ENCODE measurements at regions not wholly inside any gene's neighbourhood (a gene's known extent, or its start where the extent isn't known, plus 50 kb on each side); places are given as distances from the start of the nearest gene placed in this dataset.

- under 1% methylated on average over 5 of the region's 5 CpGs for WGBS (ENCODE audit: low lambda C conversion rate)
- H3K27me3 ChIP-seq (ENCODE audit: control insufficient read depth in 1 of 2, insufficient read depth in 2 of 2, low read length in 2 of 2): no peaks in the 10 kb centered on the region
- no peaks in the 10 kb centered on the region for H3K4me1 ChIP-seq (ENCODE audit: insufficient read depth, low read length)
- DNase-seq (ENCODE audit: low spot score): no peak
- H3K4me3 ChIP-seq (replicated peaks in 1 of 3; ENCODE audit: insufficient read depth in 1 of 3, low read depth in 2 of 3, low read length in 3 of 3): no peak overlapping the region
- H3K4me2 ChIP-seq (ENCODE audit: low read depth, low read length): no peak overlapping the region
- H3K36me3 ChIP-seq (replicated peaks in 1 of 2; ENCODE audit: control insufficient read depth in 1 of 2, insufficient read depth in 2 of 2, low read length in 2 of 2): no peaks in the 10 kb centered on the region
- H2AFZ ChIP-seq (ENCODE audit: low read length): no peak overlapping the region
- H4K20me1 ChIP-seq (ENCODE audit: insufficient read depth, low read length): no peaks in the 10 kb centered on the region
- H3K9ac ChIP-seq (ENCODE audit: insufficient read depth, low read depth, low read length): no peak overlapping the region
- ChIA-PET CTCF (ENCODE audit: low intra/inter-chr PET ratio, low total read pairs) (no interaction called here), POLR2A (no interaction called here)
- in situ Hi-C loops (cut with HindIII; ENCODE audit: extremely low pct_ligation_motif_present, low pct_unique_long_range_greater_than_20kb): no loop called here
- no peak overlapping the region for H3K27ac ChIP-seq (ENCODE audit: extremely low read length, insufficient read depth, low read length)
- no peak for ATAC-seq
- 0 out of 2 replicates have a peak, but pooled peaks cover under 1% of the 10 kb centered on the region for H3K9me3 ChIP-seq (ENCODE audit: low read length)
- FAIRE-seq: no peak
- no peaks in the 10 kb centered on the region for H3K79me2 ChIP-seq (ENCODE audit: insufficient read depth, low read length)
- intact Hi-C loops (cut with micrococcal nuclease; ENCODE audit: unreplicated experiment): no loop called here
- BruUV-seq (replicated peaks): no TSS peak
- no peak for TF ChIP-seq KLF11 (CRISPR knock-in tag; IDR thresholded peaks at IDR 0.05)
Observed at GRCh38 chr2:157159221-157159934, 98.1 kb upstream of the GALNT5 start.

DNA sequence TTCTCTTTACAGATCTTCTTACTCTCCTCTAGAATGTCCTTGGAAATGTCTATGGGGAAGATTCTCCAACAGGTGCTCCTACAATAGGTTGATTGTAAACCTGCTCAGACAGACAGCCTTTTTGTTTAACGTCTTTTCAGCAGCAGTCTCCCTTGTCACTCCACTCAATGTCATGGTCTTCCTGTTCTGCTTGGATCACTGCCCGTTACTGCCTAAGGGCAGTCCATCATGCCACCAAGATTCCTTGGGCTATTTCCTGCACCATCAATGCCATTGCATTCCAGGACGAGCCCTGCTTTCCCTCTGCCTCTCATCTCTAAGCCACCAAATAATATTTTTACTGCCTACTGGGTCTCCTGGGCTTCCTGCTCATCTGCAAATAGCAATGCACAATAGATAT lies 97.4 kb upstream of the GALNT5 start:
- no peak overlapping the region for H3K4me2 ChIP-seq (ENCODE audit: low read depth, low read length)
- H3K9ac ChIP-seq (ENCODE audit: insufficient read depth, low read depth, low read length): no peak overlapping the region
- POLR2A ChIA-PET: no interaction called here
- H3K27ac ChIP-seq (ENCODE audit: extremely low read length, insufficient read depth, low read length): no peak overlapping the region
- no peaks in the 10 kb centered on the region for H3K79me2 ChIP-seq (ENCODE audit: insufficient read depth, low read length)
- H4K20me1 ChIP-seq (ENCODE audit: insufficient read depth, low read length): no peaks in the 10 kb centered on the region
- TF ChIP-seq NKX3-1 (CRISPR knock-in tag; IDR thresholded peaks at IDR 0.05) (no peak), GATA4 (IDR thresholded peaks at IDR 0.05; ENCODE audit: borderline replicate concordance, low read depth) (no peak), SP1 (IDR thresholded peaks at IDR 0.05) (no peak), SP1 (CRISPR knock-in tag; IDR thresholded peaks at IDR 0.05) (no peak), ZBTB39 (CRISPR knock-in tag; IDR thresholded peaks at IDR 0.05) (no peak), CBX1 (IDR thresholded peaks at IDR 0.05; ENCODE audit: low read depth) (no peak), DBP (CRISPR knock-in tag; IDR thresholded peaks at IDR 0.05; ENCODE audit: not compliant biosample characterization) (no peak), ZFP36L2 (CRISPR knock-in tag; IDR thresholded peaks at IDR 0.05) (no peak)
- TF ChIP-seq, protein P1, sequence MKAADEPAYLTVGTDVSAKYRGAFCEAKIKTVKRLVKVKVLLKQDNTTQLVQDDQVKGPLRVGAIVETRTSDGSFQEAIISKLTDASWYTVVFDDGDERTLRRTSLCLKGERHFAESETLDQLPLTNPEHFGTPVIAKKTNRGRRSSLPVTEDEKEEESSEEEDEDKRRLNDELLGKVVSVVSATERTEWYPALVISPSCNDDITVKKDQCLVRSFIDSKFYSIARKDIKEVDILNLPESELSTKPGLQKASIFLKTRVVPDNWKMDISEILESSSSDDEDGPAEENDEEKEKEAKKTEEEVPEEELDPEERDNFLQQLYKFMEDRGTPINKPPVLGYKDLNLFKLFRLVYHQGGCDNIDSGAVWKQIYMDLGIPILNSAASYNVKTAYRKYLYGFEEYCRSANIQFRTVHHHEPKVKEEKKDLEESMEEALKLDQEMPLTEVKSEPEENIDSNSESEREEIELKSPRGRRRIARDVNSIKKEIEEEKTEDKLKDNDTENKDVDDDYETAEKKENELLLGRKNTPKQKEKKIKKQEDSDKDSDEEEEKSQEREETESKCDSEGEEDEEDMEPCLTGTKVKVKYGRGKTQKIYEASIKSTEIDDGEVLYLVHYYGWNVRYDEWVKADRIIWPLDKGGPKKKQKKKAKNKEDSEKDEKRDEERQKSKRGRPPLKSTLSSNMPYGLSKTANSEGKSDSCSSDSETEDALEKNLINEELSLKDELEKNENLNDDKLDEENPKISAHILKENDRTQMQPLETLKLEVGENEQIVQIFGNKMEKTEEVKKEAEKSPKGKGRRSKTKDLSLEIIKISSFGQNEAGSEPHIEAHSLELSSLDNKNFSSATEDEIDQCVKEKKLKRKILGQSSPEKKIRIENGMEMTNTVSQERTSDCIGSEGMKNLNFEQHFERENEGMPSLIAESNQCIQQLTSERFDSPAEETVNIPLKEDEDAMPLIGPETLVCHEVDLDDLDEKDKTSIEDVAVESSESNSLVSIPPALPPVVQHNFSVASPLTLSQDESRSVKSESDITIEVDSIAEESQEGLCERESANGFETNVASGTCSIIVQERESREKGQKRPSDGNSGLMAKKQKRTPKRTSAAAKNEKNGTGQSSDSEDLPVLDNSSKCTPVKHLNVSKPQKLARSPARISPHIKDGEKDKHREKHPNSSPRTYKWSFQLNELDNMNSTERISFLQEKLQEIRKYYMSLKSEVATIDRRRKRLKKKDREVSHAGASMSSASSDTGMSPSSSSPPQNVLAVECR (CRISPR knock-in tag; IDR thresholded peaks at IDR 0.05; ENCODE audit: borderline replicate concordance): no peak
- intact Hi-C loops (cut with micrococcal nuclease; ENCODE audit: unreplicated experiment): no loop called here
- H3K4me3 ChIP-seq (replicated peaks in 1 of 3; ENCODE audit: insufficient read depth in 1 of 3, low read depth in 2 of 3, low read length in 3 of 3): no peak overlapping the region
- in situ Hi-C loops (cut with HindIII; ENCODE audit: extremely low pct_ligation_motif_present, low pct_unique_long_range_greater_than_20kb): no loop called here
- no peaks in the 10 kb centered on the region for H3K36me3 ChIP-seq (replicated peaks in 1 of 2; ENCODE audit: control insufficient read depth in 1 of 2, insufficient read depth in 2 of 2, low read length in 2 of 2)
- H3K4me1 ChIP-seq (ENCODE audit: insufficient read depth, low read length): no peaks in the 10 kb centered on the region
- H3K27me3 ChIP-seq (ENCODE audit: control insufficient read depth in 1 of 2, insufficient read depth in 2 of 2, low read length in 2 of 2): no peaks in the 10 kb centered on the region
- FAIRE-seq: no peak
- ATAC-seq: no peak
- CTCF ChIA-PET (ENCODE audit: low intra/inter-chr PET ratio, low total read pairs): no interaction called here
- peaks cover 7% of the 10 kb centered on the region; the same call in 1 of the 2 replicates for H3K9me3 ChIP-seq (ENCODE audit: low read length)
- BruUV-seq (replicated peaks): no TSS peak
- no peak for DNase-seq (ENCODE audit: low spot score)
- WGBS (ENCODE audit: low lambda C conversion rate): 2% methylated on average over 3 of the region's 3 CpGs
- no peak overlapping the region for H2AFZ ChIP-seq (ENCODE audit: low read length)

All from HepG2 (cell line).